ENCODE measurements at regions not wholly inside any gene's neighbourhood (a gene's known extent, or its start where the extent isn't known, plus 50 kb on each side); places are given as distances from the start of the nearest gene placed in this dataset.

DNA sequence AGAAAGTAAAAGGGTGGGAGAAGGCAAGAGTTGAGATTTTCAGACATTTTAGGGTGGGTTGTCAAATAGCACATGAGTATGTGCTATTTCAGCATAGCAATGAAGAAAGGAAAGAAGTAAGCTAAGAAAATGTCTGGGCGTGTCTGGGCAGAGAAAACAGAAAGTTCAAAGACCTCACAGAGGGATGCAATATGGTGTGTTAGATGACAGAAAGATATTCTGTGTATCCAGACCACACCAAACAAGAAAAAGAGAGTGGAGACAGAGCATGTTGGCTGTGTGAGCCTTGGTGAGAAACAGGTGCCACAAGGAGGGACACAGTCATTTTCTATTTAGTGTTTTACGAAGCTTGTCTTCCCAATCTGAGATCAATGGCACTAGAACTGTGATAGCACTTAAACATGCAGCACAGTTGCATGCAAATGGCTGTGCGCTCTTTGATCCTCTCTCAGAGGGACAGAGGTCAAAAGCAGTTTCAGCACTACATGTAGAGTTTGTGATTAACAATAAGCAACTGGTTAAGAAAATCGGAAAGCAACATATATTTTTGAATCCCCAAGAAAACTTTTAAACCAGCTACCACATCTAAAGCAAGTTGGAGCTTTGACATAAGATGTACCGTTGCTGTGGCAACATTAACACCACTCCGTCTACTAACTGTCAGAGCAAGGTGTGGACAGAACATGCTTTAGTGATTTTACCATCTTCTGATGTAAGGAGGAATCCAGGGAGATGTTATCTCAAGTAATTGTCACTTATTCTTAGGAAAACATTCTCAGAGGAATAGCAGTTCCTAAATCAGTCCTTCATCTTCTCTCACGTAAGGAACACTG lies 515.5 kb upstream of the NOX3 start:
- in situ Hi-C loops (cut with MboI; ENCODE audit: low pct_unique_long_range_greater_than_20kb, low sequenced_read_pairs): no loop called here
- no peak for DNase-seq

GRCh38 chr6:155970472-155970871 lies 514.8 kb upstream of the NOX3 start:
- no peak for DNase-seq
- in situ Hi-C loops (cut with MboI; ENCODE audit: low pct_unique_long_range_greater_than_20kb, low sequenced_read_pairs): no loop called here

- no peak for DNase-seq
- in situ Hi-C loops (cut with MboI; ENCODE audit: low pct_unique_long_range_greater_than_20kb, low sequenced_read_pairs): no loop called here
Observed at GRCh38 chr6:155968921-155969320, 513.3 kb upstream of the NOX3 start.

DNA sequence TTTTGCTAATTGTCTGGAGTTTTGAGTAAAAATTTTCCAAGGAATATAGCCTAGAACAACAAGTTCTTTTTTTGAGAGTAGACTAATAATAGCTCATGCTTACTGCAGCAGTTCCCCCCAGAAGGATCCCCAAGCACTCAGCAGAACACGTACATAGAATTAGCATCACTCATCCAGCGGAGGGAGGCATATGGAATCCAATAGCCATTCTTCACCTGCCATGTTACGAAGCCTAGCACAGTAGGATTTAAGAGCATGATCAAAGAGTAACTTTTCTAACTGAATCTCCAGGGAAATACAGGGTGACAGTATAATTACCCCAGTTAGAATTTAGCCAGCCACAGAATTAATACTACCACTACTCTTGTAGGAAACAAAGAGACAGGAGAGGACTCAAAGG lies 511.7 kb upstream of the NOX3 start:
- DNase-seq: no peak
- in situ Hi-C loops (cut with MboI; ENCODE audit: low pct_unique_long_range_greater_than_20kb, low sequenced_read_pairs): no loop called here

GRCh38 chr6:155964544-155964943 lies 508.9 kb upstream of the NOX3 start:
- in situ Hi-C loops (cut with MboI; ENCODE audit: low pct_unique_long_range_greater_than_20kb, low sequenced_read_pairs): no loop called here

GRCh38 chr6:155962276-155962675 lies 506.6 kb upstream of the NOX3 start:
- in situ Hi-C loops (cut with MboI; ENCODE audit: low pct_unique_long_range_greater_than_20kb, low sequenced_read_pairs): no loop called here
- DNase-seq: no peak

More at GRCh38 chr6:155964544-155964943, 508.9 kb upstream of the NOX3 start:
- DNase-seq: no peak

DNA sequence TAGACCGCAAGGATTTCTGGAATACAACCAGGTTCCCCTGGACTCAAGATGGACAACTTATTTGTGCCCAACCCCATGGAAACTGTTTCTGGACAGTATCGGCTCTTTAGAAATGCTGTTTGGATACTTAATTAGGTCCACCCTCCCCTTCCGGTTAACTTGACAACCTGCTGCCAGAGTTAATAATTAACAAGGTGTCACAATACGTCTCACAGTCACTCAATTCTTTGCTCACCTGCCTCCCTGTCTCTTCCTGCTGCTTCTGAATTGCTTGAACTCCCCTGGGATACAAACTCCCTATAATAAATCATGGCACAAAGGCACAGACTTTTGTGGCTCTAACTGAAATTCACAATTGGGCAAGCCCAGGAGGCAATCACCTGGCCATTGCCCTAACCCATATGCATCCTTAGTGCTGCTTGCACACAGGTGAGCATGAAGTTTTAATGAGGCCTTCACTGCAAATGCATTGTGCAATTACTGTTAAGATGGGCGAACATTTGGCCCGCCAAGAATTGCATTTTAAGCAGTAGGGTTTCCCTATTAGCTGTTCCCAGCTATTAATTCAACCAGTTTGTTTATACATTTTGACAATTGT lies 504.4 kb upstream of the NOX3 start:
- no peak for DNase-seq
- in situ Hi-C loops (cut with MboI; ENCODE audit: low pct_unique_long_range_greater_than_20kb, low sequenced_read_pairs): no loop called here

DNA sequence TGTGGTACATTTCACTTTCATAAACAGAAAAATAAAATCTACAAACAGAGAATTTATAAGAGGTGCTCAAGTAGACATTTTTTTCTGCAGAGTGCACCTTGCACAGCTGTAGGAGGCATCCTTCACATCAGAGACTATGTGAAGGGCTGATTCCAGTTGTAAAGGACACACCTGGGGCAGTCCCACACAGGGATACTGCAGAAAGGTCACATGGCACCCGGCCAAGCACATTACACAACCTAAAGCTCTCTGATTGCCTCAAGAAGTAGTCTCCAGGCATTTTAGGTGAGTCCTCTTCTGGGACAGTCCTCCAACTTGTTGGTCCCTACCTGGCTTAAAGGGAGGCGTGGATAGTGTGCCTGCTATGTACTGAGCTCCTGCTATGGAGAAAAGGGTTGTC lies 502.9 kb upstream of the NOX3 start:
- no peak for DNase-seq

GRCh38 chr6:155955038-155955437 lies 499.4 kb upstream of the NOX3 start:
- in situ Hi-C loops (cut with MboI; ENCODE audit: low pct_unique_long_range_greater_than_20kb, low sequenced_read_pairs): no loop called here
- no peak for DNase-seq

More for the DNA sequence above, 502.9 kb upstream of the NOX3 start:
- in situ Hi-C loops (cut with MboI; ENCODE audit: low pct_unique_long_range_greater_than_20kb, low sequenced_read_pairs): no loop called here

- no peak for DNase-seq
- in situ Hi-C loops (cut with MboI; ENCODE audit: low pct_unique_long_range_greater_than_20kb, low sequenced_read_pairs): no loop called here
Observed at GRCh38 chr6:155954149-155954548, 498.5 kb upstream of the NOX3 start.

GRCh38 chr6:155949256-155949655 lies 493.6 kb upstream of the NOX3 start:
- in situ Hi-C loops (cut with MboI; ENCODE audit: low pct_unique_long_range_greater_than_20kb, low sequenced_read_pairs): no loop called here
- no peak for DNase-seq

GRCh38 chr6:155946860-155947259 lies 491.2 kb upstream of the NOX3 start:
- DNase-seq: no peak
- in situ Hi-C loops (cut with MboI; ENCODE audit: low pct_unique_long_range_greater_than_20kb, low sequenced_read_pairs): no loop called here

- no peak for DNase-seq
- in situ Hi-C loops (cut with MboI; ENCODE audit: low pct_unique_long_range_greater_than_20kb, low sequenced_read_pairs): no loop called here
Observed at GRCh38 chr6:155943635-155944034, 488.0 kb upstream of the NOX3 start.

DNA sequence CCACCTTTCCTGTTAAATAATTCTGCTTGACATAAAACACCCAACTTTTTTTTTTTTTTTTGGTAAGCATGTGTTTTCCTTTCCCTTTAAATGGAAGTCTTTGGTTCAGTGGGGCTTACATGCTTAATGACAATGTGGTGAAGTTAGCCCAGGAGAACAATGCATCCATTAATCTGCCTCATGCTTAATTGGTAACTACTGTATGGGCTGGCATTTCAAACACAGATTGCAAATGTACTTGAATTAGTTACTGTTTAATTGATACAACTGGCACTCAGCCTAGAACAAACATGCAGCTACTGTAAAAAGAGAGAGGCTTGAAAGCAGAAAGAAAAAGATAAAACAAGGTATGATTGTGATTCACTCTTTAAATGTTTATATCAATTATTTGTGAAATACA lies 483.6 kb upstream of the NOX3 start:
- in situ Hi-C loops (cut with MboI; ENCODE audit: low pct_unique_long_range_greater_than_20kb, low sequenced_read_pairs): no loop called here
- DNase-seq: no peak

GRCh38 chr6:155936551-155936950 lies 480.9 kb upstream of the NOX3 start:
- in situ Hi-C loops (cut with MboI; ENCODE audit: low pct_unique_long_range_greater_than_20kb, low sequenced_read_pairs): no loop called here
- DNase-seq: no peak

DNA sequence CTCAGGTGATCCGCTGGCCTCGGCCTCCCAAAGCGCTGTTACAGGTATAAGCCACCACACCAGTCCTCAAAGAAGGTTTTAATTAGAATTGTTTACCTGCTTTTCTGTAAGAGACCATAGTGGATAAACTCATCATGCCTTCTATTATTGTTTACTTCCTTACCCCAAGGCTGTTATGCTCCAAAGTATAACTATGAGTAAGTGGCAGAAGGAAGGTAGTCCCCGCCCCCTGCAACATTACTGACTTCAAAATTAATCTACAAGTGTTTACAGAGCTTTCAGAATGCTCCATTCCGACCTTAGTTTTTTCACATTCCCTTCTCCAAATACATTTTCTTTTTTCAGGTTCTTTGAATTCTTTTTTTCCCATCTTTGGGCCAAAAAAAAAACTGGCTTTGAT lies 480.5 kb upstream of the NOX3 start:
- in situ Hi-C loops (cut with MboI; ENCODE audit: low pct_unique_long_range_greater_than_20kb, low sequenced_read_pairs): no loop called here
- no peak for DNase-seq

- in situ Hi-C loops (cut with MboI; ENCODE audit: low pct_unique_long_range_greater_than_20kb, low sequenced_read_pairs): no loop called here
- DNase-seq: no peak
Observed at GRCh38 chr6:155916846-155917624, 461.4 kb upstream of the NOX3 start.

DNA sequence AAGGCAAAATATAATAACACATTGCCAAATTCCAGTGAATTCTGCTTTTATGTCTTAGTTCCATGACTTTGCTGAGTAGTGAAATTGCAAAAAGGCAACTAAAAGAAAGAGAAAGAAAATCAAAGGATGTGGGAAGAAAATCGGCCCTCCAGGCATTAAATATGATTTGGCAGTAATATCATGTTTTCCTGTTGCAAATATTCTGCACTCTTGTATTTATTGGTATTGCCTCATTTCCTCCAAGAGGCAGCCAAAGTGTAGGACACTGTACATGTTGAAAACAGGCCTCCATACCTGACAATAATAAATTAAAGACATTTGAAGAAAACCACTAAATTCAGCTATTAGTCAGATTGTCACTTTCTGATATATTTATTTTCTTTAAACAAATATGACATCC lies 460.0 kb upstream of the NOX3 start:
- no peak for DNase-seq
- in situ Hi-C loops (cut with MboI; ENCODE audit: low pct_unique_long_range_greater_than_20kb, low sequenced_read_pairs): no loop called here

DNA sequence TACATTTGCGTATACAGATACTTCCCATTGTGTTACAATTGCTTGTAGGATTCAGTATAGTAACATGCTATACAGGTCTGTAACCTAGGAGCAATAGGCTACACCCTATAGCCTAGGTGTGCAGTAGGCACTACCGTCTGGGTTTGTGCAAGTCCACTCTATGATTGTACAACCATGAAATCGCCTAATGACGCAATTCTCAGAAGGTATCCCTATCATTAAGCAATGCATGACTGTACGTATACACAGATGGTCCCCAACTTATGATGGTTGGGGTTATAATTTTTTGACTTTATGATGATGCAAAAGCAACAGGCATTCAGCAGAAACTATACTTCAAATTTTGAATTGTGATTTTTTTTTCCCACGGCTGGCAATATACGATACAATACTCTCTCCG lies 458.2 kb upstream of the NOX3 start:
- no peak for DNase-seq
- in situ Hi-C loops (cut with MboI; ENCODE audit: low pct_unique_long_range_greater_than_20kb, low sequenced_read_pairs): no loop called here

DNA sequence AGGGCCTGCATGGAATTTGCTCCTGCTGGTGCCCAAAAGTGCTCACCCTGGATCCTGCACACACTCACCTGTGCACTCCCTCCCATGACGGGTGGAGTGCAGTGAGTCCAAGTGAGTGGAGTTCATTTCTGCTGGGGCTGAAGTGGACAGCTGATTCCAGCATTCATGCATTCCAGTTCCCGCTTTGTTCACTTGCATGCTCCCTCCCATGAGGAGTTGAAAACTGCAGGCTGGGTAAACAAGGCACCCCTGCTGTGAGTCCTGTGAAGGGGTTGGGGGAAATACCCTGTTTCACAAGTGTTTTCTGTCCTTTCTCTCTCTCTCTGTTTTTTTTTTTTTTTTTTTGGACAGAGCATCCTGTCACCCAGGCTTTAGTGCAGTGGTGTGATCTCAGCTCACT lies 454.1 kb upstream of the NOX3 start:
- in situ Hi-C loops (cut with MboI; ENCODE audit: low pct_unique_long_range_greater_than_20kb, low sequenced_read_pairs): no loop called here
- DNase-seq: no peak

Measured in KBM-7 (cell line).